B cell (primary cell): ENCODE measurements at regions not wholly inside any gene's neighbourhood (a gene's known extent, or its start where the extent isn't known, plus 50 kb on each side); places are given as distances from the start of the nearest gene placed in this dataset.

Experiments
- ATAC-seq: fragments of 200-7000 bp; cut with Tn5 transposase; one replicate; pipeline ENCODE4 v1.10.0; 2021; ENCODE audit warnings: low read depth, mild to moderate bottlenecking, moderate number of reproducible peaks, moderate library complexity
- CTCF ChIA-PET: fragments of 350-600 bp; sonication (Branson Sonifier 250); formaldehyde crosslinking; loops from one replicate; lab custom pipeline; 2021; ENCODE audit warnings: antibody characterized with exemption, inconsistent platforms; lab: Charles Lee
- POLR2A ChIA-PET: fragments of 350-600 bp; sonication (Branson Sonifier 250); formaldehyde crosslinking; loops from one replicate; lab custom pipeline; 2021; ENCODE audit warnings: antibody characterized with exemption; lab: Charles Lee
- DNase-seq: peaks from one replicate; pipeline ENCODE4 v3.0.0; 2013
- H2AFZ ChIP-seq: 2 replicates; pipeline ENCODE4 v1.6.1; 2012; ENCODE audit warnings: mild to moderate bottlenecking, low read depth, low read length; ENCODE audit not compliant: insufficient read depth, poor library complexity, severe bottlenecking
- H3K27ac ChIP-seq, 2 donors: 1 replicate in 1 of 2; 2 replicates in 1 of 2; pipeline ENCODE4 v1.5.1; 2012 to 2013; ENCODE audit warnings: low read length in 2 of 2, mild to moderate bottlenecking in 2 of 2, moderate library complexity in 1 of 2
- H3K27me3 ChIP-seq, 4 experiments: fragments of 200-600 bp in 1 of 4; sonication (generic) in 1 of 4; replicated peaks in 1 of 4; 1 replicate in 2 of 4; 2 replicates in 2 of 4; pipeline versions ENCODE4 v1.6.1 to v1.7.0; 2013 to 2016; ENCODE audit warnings: low read length in 3 of 4, mild to moderate bottlenecking in 2 of 4, mixed read lengths in 1 of 4, moderate library complexity in 1 of 4; ENCODE audit not compliant: insufficient read depth in 4 of 4, control insufficient read depth in 3 of 4; ENCODE audit errors: control extremely low read depth in 1 of 4
- H3K36me3 ChIP-seq, 2 experiments: replicated peaks in 1 of 2; 1 replicate in 1 of 2; 2 replicates in 1 of 2; pipeline versions ENCODE4 v1.6.1 to v1.7.1; 2013; ENCODE audit warnings: low read length in 1 of 2; ENCODE audit not compliant: insufficient read depth in 2 of 2, control insufficient read depth in 1 of 2; ENCODE audit errors: control extremely low read depth in 1 of 2, extremely low read depth in 1 of 2
- H3K4me1 ChIP-seq, 2 donors: fragments of 200-600 bp in 1 of 2; sonication (generic) in 1 of 2; 1 replicate in 1 of 2; 2 replicates in 1 of 2; pipeline versions ENCODE4 v1.5.1 to v1.6.1; 2013 to 2017; ENCODE audit warnings: low read length in 2 of 2; ENCODE audit not compliant: control insufficient read depth in 2 of 2, insufficient read depth in 2 of 2
- H3K4me2 ChIP-seq: replicated peaks from 2 replicates; pipeline ENCODE3; 2012; ENCODE audit warnings: mild to moderate bottlenecking, low read depth, low read length; ENCODE audit not compliant: poor library complexity, severe bottlenecking
- H3K4me3 ChIP-seq, 5 experiments: fragments of 200-600 bp in 1 of 5; sonication (generic) in 1 of 5; 1 replicate in 3 of 5; 2 replicates in 2 of 5; pipeline versions ENCODE4 v1.5.1 to v1.7.0; 2011 to 2016; ENCODE audit warnings: low read length in 4 of 5, mild to moderate bottlenecking in 4 of 5, low read depth in 2 of 5, control low read depth in 1 of 5, moderate library complexity in 1 of 5; ENCODE audit not compliant: insufficient read depth in 1 of 5; ENCODE audit errors: control extremely low read depth in 1 of 5, extremely low read depth in 1 of 5
- H3K79me2 ChIP-seq: fragments of 200-600 bp; sonication (generic); one replicate; pipeline ENCODE4 v1.6.0; 2016; ENCODE audit warnings: low read length; ENCODE audit not compliant: control insufficient read depth, insufficient read depth
- H3K9ac ChIP-seq: fragments of 200-600 bp; sonication (generic); 2 replicates; pipeline ENCODE4 v1.6.1; 2017; ENCODE audit warnings: mild to moderate bottlenecking, low read length, moderate library complexity
- H3K9me3 ChIP-seq, 3 donors: one replicate each; pipeline versions ENCODE4 v1.6.1 to v1.7.1; 2013; ENCODE audit warnings: low read length in 2 of 3; ENCODE audit not compliant: control insufficient read depth in 2 of 3, insufficient read depth in 1 of 3; ENCODE audit errors: control extremely low read depth in 1 of 3
- H4K20me1 ChIP-seq: 2 replicates; pipeline ENCODE4 v1.6.0; 2012; ENCODE audit warnings: mild to moderate bottlenecking, low read length; ENCODE audit not compliant: insufficient read depth, control insufficient read depth, poor library complexity, severe bottlenecking
- H3K27ac Mint-ChIP-seq: one replicate; pipeline ENCODE4 v1.8.0; 2021; ENCODE audit warnings: mixed read lengths
- H3K27me3 Mint-ChIP-seq: one replicate; pipeline ENCODE4 v1.8.0; 2021; ENCODE audit warnings: mixed read lengths
- H3K4me1 Mint-ChIP-seq: one replicate; pipeline ENCODE4 v1.8.0; 2021; ENCODE audit warnings: mixed read lengths
- H3K4me3 Mint-ChIP-seq: one replicate; pipeline ENCODE4 v1.8.0; 2021; ENCODE audit warnings: mixed read lengths
- H3K9me3 Mint-ChIP-seq: one replicate; pipeline ENCODE4 v1.8.0; 2022; ENCODE audit warnings: mixed read lengths; ENCODE audit not compliant: insufficient read depth
- EZH2 ChIP-seq: IDR thresholded peaks from 2 replicates; pipeline ENCODE4 v1.6.1; 2012; ENCODE audit warnings: borderline replicate concordance, low read depth, mild to moderate bottlenecking, moderate library complexity, low read length; ENCODE audit not compliant: insufficient read depth, poor library complexity, severe bottlenecking
- WGBS: methylation state at CpG from one replicate; pipeline ENCODE4 v1.1.5; 2013; ENCODE audit warnings: missing lambda C conversion rate; ENCODE audit not compliant: insufficient coverage; 5-methylcytosine and 5-hydroxymethylcytosine counted together
- intact Hi-C: fragments of 100-400 bp; cut with micrococcal nuclease; formaldehyde crosslinking; loops from one replicate; pipeline ENCODE4 v1.10.0; 2022
- TF ChIP-seq, protein P1 (sequence below): fragments of 200-600 bp; IDR thresholded peaks from one replicate; pipeline ENCODE4 v1.8.0; 2022; ENCODE audit warnings: antibody characterized with exemption, mild to moderate bottlenecking

- no peak for ATAC-seq
- no peak overlapping the region for H3K27ac Mint-ChIP-seq
- Histone ChIP-seq H3K4me1 (no peaks in the 10 kb centered on the region), H3K27ac (no peak overlapping the region), H3K36me3 (no peaks in the 10 kb centered on the region), H2AFZ (no peak overlapping the region), H3K79me2 (no peaks in the 10 kb centered on the region), H4K20me1 (no peaks in the 10 kb centered on the region), H3K27me3 (no peaks in the 10 kb centered on the region), H3K4me2 (no peak overlapping the region), H3K9ac (no peak overlapping the region), H3K9me3 (peaks cover 0 to 4% (median 0%) of the 10 kb centered on the region in 3 donors), H3K4me3 (no peak overlapping the region)
- 89% methylated on average over 3 of the region's 3 CpGs for whole genome bisulfite sequencing
- TF ChIP-seq, protein P1, sequence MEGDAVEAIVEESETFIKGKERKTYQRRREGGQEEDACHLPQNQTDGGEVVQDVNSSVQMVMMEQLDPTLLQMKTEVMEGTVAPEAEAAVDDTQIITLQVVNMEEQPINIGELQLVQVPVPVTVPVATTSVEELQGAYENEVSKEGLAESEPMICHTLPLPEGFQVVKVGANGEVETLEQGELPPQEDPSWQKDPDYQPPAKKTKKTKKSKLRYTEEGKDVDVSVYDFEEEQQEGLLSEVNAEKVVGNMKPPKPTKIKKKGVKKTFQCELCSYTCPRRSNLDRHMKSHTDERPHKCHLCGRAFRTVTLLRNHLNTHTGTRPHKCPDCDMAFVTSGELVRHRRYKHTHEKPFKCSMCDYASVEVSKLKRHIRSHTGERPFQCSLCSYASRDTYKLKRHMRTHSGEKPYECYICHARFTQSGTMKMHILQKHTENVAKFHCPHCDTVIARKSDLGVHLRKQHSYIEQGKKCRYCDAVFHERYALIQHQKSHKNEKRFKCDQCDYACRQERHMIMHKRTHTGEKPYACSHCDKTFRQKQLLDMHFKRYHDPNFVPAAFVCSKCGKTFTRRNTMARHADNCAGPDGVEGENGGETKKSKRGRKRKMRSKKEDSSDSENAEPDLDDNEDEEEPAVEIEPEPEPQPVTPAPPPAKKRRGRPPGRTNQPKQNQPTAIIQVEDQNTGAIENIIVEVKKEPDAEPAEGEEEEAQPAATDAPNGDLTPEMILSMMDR, result no peak
- no peak for TF ChIP-seq EZH2
- DNase-seq, result no peak
- no peaks in the 10 kb centered on the region for H3K9me3 Mint-ChIP-seq
- intact Hi-C loops, result no loop called here
- ChIA-PET POLR2A (no interaction called here), CTCF (no interaction called here)
- H3K4me3 Mint-ChIP-seq, result no peak overlapping the region
- no peaks in the 10 kb centered on the region for H3K4me1 Mint-ChIP-seq
- H3K27me3 Mint-ChIP-seq, result no peaks in the 10 kb centered on the region
These were observed 188.2 kb downstream of the SLCO4C1 start for GRCh38 chr5:102107865-102108264.

DNA sequence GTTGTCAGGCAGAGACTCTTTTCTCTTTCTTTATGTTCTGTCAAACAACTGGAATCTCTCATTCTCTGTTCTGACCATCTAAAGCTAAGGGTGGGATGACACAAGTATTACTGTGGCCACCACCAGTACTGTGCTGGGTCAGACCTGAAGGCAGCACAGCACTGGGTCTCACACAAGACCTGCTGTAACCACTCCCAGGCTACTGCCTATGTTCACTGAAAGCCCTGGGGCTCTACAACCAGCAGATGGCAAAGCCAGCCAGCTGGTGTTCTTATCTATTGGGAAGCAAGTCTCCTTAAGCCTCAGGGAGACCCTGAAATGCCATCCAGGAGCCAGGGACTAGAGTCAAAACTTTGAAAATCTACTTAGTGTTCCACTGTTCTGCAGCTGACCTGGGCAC lies 189.5 kb downstream of the SLCO4C1 start:
- ChIA-PET CTCF (no interaction called here), POLR2A (no interaction called here)
- Mint-ChIP-seq H3K4me3 (no peak overlapping the region), H3K27ac (no peak overlapping the region), H3K9me3 (no peaks in the 10 kb centered on the region), H3K27me3 (no peaks in the 10 kb centered on the region), H3K4me1 (no peaks in the 10 kb centered on the region)
- no peak overlapping the region for H3K4me3 ChIP-seq
- no peaks in the 10 kb centered on the region for H3K4me1 ChIP-seq
- H3K27me3 ChIP-seq, result no peaks in the 10 kb centered on the region
- TF ChIP-seq EZH2, result no peak
- TF ChIP-seq, protein P1, result no peak
- H3K36me3 ChIP-seq, result no peaks in the 10 kb centered on the region
- H4K20me1 ChIP-seq, result no peaks in the 10 kb centered on the region
- intact Hi-C loops, result no loop called here
- H3K9ac ChIP-seq, result no peak overlapping the region
- H3K4me2 ChIP-seq, result no peak overlapping the region
- H3K79me2 ChIP-seq, result no peaks in the 10 kb centered on the region
- no peak overlapping the region for H2AFZ ChIP-seq
- DNase-seq (no peak), ATAC-seq (no peak)
- H3K9me3 ChIP-seq, result peaks cover 0 to 4% (median 0%) of the 10 kb centered on the region in 3 donors
- H3K27ac ChIP-seq, result no peak overlapping the region
